ENCODE measurements at regions not wholly inside any gene's neighbourhood (a gene's known extent, or its start where the extent isn't known, plus 50 kb on each side); places are given as distances from the start of the nearest gene placed in this dataset.

DNA sequence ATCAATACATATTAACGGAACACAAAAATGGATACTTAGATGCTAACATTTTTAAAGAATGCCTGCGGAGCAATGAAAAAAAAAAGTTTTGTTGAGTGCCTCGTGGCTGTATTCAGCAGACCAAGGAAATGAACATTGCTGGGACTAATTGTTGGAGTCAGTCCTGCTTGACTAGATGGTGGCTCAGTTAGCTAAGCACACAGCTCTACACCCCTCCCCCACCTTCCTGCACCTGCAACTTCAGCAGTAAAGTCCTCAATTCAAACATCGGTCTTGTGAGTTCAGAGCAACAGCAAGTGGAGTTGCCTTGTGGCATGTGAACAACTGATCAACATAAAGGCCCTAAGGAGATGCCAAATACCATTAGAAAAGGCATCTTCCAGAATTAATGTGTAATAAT lies 326.0 kb upstream of the NPSR1 start:
- Histone ChIP-seq H3K4me1 (no peaks in the 10 kb centered on the region), H3K36me3 (no peaks in the 10 kb centered on the region), H3K27ac (no peak overlapping the region), H3K27me3 (no peaks in the 10 kb centered on the region), H3K4me3 (no peak overlapping the region), H3K9me3 (no peaks in the 10 kb centered on the region)
- in situ Hi-C loops (cut with MboI; ENCODE audit: low pct_ligation_motif_present in 1 of 4, low pct_unique_long_range_greater_than_20kb in 1 of 4, low sequenced_read_pairs in 3 of 4): no loop called here
- 80 to 88% methylated on average over 4 of the region's 4 CpGs for WGBS, 2 donors (ENCODE audit: low coverage in 1 of 2)
- intact Hi-C loops (cut with DNase I; ENCODE audit: low total_unique reads): no loop called here
- TF ChIP-seq POLR2A (IDR thresholded peaks at IDR 0.05) (no peak), POLR2AphosphoS5 (IDR thresholded peaks at IDR 0.05) (no peak), EP300 (IDR thresholded peaks at IDR 0.05; ENCODE audit: low read depth) (no peak)
- TF ChIP-seq, protein P1, sequence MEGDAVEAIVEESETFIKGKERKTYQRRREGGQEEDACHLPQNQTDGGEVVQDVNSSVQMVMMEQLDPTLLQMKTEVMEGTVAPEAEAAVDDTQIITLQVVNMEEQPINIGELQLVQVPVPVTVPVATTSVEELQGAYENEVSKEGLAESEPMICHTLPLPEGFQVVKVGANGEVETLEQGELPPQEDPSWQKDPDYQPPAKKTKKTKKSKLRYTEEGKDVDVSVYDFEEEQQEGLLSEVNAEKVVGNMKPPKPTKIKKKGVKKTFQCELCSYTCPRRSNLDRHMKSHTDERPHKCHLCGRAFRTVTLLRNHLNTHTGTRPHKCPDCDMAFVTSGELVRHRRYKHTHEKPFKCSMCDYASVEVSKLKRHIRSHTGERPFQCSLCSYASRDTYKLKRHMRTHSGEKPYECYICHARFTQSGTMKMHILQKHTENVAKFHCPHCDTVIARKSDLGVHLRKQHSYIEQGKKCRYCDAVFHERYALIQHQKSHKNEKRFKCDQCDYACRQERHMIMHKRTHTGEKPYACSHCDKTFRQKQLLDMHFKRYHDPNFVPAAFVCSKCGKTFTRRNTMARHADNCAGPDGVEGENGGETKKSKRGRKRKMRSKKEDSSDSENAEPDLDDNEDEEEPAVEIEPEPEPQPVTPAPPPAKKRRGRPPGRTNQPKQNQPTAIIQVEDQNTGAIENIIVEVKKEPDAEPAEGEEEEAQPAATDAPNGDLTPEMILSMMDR (IDR thresholded peaks at IDR 0.05): no peak
- no peak for DNase-seq

DNA sequence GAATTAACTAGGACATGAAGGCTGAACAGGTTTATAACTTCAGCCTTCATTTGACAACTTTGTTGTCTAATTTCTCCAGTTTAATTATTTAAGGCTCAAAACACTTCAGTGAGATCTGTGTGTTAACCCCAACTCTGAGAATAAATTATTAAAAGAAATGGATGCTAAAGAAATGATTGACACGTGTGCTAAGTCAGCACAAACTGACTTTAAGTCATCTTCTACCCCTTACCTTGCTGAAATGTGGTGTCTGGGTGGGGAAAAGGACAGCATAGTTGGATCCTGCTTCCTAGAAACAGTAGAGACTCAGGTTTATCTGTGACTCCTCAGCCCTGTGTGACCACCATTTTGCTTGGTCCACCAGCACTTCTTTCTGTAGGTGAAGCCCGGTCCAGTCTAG lies 324.8 kb upstream of the NPSR1 start:
- Histone ChIP-seq H3K4me3 (no peak overlapping the region), H3K9me3 (no peaks in the 10 kb centered on the region), H3K27me3 (no peaks in the 10 kb centered on the region), H3K36me3 (no peaks in the 10 kb centered on the region), H3K27ac (no peak overlapping the region), H3K4me1 (no peaks in the 10 kb centered on the region)
- intact Hi-C loops (cut with DNase I; ENCODE audit: low total_unique reads) (no loop called here), in situ Hi-C loops (cut with MboI; ENCODE audit: low pct_ligation_motif_present in 1 of 4, low pct_unique_long_range_greater_than_20kb in 1 of 4, low sequenced_read_pairs in 3 of 4) (no loop called here)
- WGBS, 2 donors (ENCODE audit: low coverage in 1 of 2): 43 to 70% methylated on average over 1 to 2 of the region's 2 CpGs
- no peak for TF ChIP-seq POLR2A (IDR thresholded peaks at IDR 0.05)
- no peak for TF ChIP-seq EP300 (IDR thresholded peaks at IDR 0.05; ENCODE audit: low read depth)
- TF ChIP-seq, protein P1 (IDR thresholded peaks at IDR 0.05): no peak
- no peak for TF ChIP-seq POLR2AphosphoS5 (IDR thresholded peaks at IDR 0.05)
- DNase-seq: no peak

GRCh38 chr7:34333925-34334324 lies 324.1 kb upstream of the NPSR1 start:
- H3K4me3 ChIP-seq: no peak overlapping the region
- no peaks in the 10 kb centered on the region for H3K36me3 ChIP-seq
- H3K9me3 ChIP-seq: no peaks in the 10 kb centered on the region
- TF ChIP-seq POLR2AphosphoS5 (IDR thresholded peaks at IDR 0.05) (no peak), EP300 (IDR thresholded peaks at IDR 0.05; ENCODE audit: low read depth) (no peak), POLR2A (IDR thresholded peaks at IDR 0.05) (no peak)
- TF ChIP-seq, protein P1 (IDR thresholded peaks at IDR 0.05): no peak
- no peak for DNase-seq
- H3K4me1 ChIP-seq: no peaks in the 10 kb centered on the region
- intact Hi-C loops (cut with DNase I; ENCODE audit: low total_unique reads) (no loop called here), in situ Hi-C loops (cut with MboI; ENCODE audit: low pct_ligation_motif_present in 1 of 4, low pct_unique_long_range_greater_than_20kb in 1 of 4, low sequenced_read_pairs in 3 of 4) (no loop called here)
- 66 to 69% methylated on average over 4 of the region's 4 CpGs for WGBS, 2 donors (ENCODE audit: low coverage in 1 of 2)
- H3K27me3 ChIP-seq: no peaks in the 10 kb centered on the region
- H3K27ac ChIP-seq: no peak overlapping the region

- no peak for DNase-seq
- in situ Hi-C loops (cut with MboI; ENCODE audit: low pct_ligation_motif_present in 1 of 4, low pct_unique_long_range_greater_than_20kb in 1 of 4, low sequenced_read_pairs in 3 of 4): no loop called here
- WGBS, 2 donors (ENCODE audit: low coverage in 1 of 2): 84 to 92% methylated on average over 1 of the region's 1 CpG
Measured at GRCh38 chr7:34337163-34337562, 320.9 kb upstream of the NPSR1 start.

More at GRCh38 chr7:34337163-34337562, 320.9 kb upstream of the NPSR1 start:
- H3K4me1 ChIP-seq: no peaks in the 10 kb centered on the region
- H3K4me3 ChIP-seq: no peak overlapping the region
- H3K36me3 ChIP-seq: no peaks in the 10 kb centered on the region
- H3K27me3 ChIP-seq: no peaks in the 10 kb centered on the region
- no peaks in the 10 kb centered on the region for H3K9me3 ChIP-seq
- H3K27ac ChIP-seq: no peak overlapping the region
- TF ChIP-seq POLR2AphosphoS5 (IDR thresholded peaks at IDR 0.05) (no peak), POLR2A (IDR thresholded peaks at IDR 0.05) (no peak), EP300 (IDR thresholded peaks at IDR 0.05; ENCODE audit: low read depth) (no peak)
- TF ChIP-seq, protein P1 (IDR thresholded peaks at IDR 0.05): no peak
- intact Hi-C loops (cut with DNase I; ENCODE audit: low total_unique reads): no loop called here

Data from transverse colon (tissue), 4 donors.